ENCODE measurements at regions not wholly inside any gene's neighbourhood (a gene's known extent, or its start where the extent isn't known, plus 50 kb on each side); places are given as distances from the start of the nearest gene placed in this dataset.

- WGBS (ENCODE audit: low lambda C conversion rate), result 18% methylated on average over 21 of the region's 32 CpGs
- H3K9ac ChIP-seq (ENCODE audit: insufficient read depth, low read depth, low read length), result no peak overlapping the region
These were observed 295.4 kb downstream of the CYP26B1 start for GRCh38 chr2:71852141-71852711.

More at GRCh38 chr2:71852141-71852711, 295.4 kb downstream of the CYP26B1 start:
- ATAC-seq (peak; percentile 33), DNase-seq (ENCODE audit: low spot score) (no peak), FAIRE-seq (no peak)
- H4K20me1 ChIP-seq (ENCODE audit: insufficient read depth, low read length), result no peaks in the 10 kb centered on the region
- no peak overlapping the region for H2AFZ ChIP-seq (ENCODE audit: low read length)
- ChIA-PET CTCF (ENCODE audit: low intra/inter-chr PET ratio, low total read pairs) (no interaction called here), POLR2A (no interaction called here)
- in situ Hi-C loops (cut with HindIII; ENCODE audit: extremely low pct_ligation_motif_present, low pct_unique_long_range_greater_than_20kb) (no loop called here), intact Hi-C loops (cut with micrococcal nuclease; ENCODE audit: unreplicated experiment) (no loop called here)
- H3K9me3 ChIP-seq (ENCODE audit: low read length), result no peaks in the 10 kb centered on the region
- H3K4me3 ChIP-seq (replicated peaks in 1 of 3; ENCODE audit: insufficient read depth in 1 of 3, low read depth in 2 of 3, low read length in 3 of 3), result no peak overlapping the region
- H3K4me2 ChIP-seq (ENCODE audit: low read depth, low read length), result no peak overlapping the region
- H3K36me3 ChIP-seq (replicated peaks in 1 of 2; ENCODE audit: control insufficient read depth in 1 of 2, insufficient read depth in 2 of 2, low read length in 2 of 2), result no peaks in the 10 kb centered on the region
- no TSS peak for BruUV-seq (replicated peaks)
- TF ChIP-seq ZNF232 (CRISPR knock-in tag; IDR thresholded peaks at IDR 0.05; ENCODE audit: borderline replicate concordance), result no peak
- TF ChIP-seq RNF2 (conservative IDR thresholded peaks at IDR 0.05; ENCODE audit: low read depth), result no peak
- TF ChIP-seq SALL2 (CRISPR knock-in tag; IDR thresholded peaks at IDR 0.05), result no peak
- no peak for TF ChIP-seq NFYC (CRISPR knock-in tag; IDR thresholded peaks at IDR 0.05)
- no peak for TF ChIP-seq SAFB2 (CRISPR knock-in tag; IDR thresholded peaks at IDR 0.05; ENCODE audit: borderline replicate concordance, low read depth)
- no peak for TF ChIP-seq ZFP36 (IDR thresholded peaks at IDR 0.05; ENCODE audit: borderline replicate concordance, low read depth, low read length, partially characterized antibody)
- no peak for TF ChIP-seq HNF1B (CRISPR knock-in tag; IDR thresholded peaks at IDR 0.05)
- TF ChIP-seq ZNF383 (CRISPR knock-in tag; IDR thresholded peaks at IDR 0.05; ENCODE audit: borderline replicate concordance), result no peak
- no peak for TF ChIP-seq ZNF33B (CRISPR knock-in tag; IDR thresholded peaks at IDR 0.05)
- TF ChIP-seq NR2C2 (CRISPR knock-in tag; IDR thresholded peaks at IDR 0.05; ENCODE audit: borderline replicate concordance), result no peak
- TF ChIP-seq RFX3 (CRISPR knock-in tag; IDR thresholded peaks at IDR 0.05), result no peak
- TF ChIP-seq MATR3 (CRISPR knock-in tag; IDR thresholded peaks at IDR 0.05), result no peak
- no peaks in the 10 kb centered on the region for H3K79me2 ChIP-seq (ENCODE audit: insufficient read depth, low read length)
- peaks cover 6 to 45% of the 10 kb centered on the region in 2 experiments; a peak in 4 of 5 replicates for H3K27me3 ChIP-seq (ENCODE audit: control insufficient read depth in 1 of 2, insufficient read depth in 2 of 2, low read length in 2 of 2)
- H3K27ac ChIP-seq (ENCODE audit: extremely low read length, insufficient read depth, low read length), result no peak overlapping the region
- H3K4me1 ChIP-seq (ENCODE audit: insufficient read depth, low read length), result no peaks in the 10 kb centered on the region

Data from HepG2 (cell line).